Smooth muscle cell (in vitro differentiated cells): ENCODE measurements at regions not wholly inside any gene's neighbourhood (a gene's known extent, or its start where the extent isn't known, plus 50 kb on each side); places are given as distances from the start of the nearest gene placed in this dataset.
"Not testable (repeated sequence)": the region's sequence is repeated elsewhere in the genome, so short reads cannot be mapped to it uniquely, and the experiment has no call there.

Source experiments
- DNase-seq: peaks from one replicate; lab custom pipeline; 2025; ENCODE audit not compliant: unreplicated experiment; lab: John Stamatoyannopoulos, UW
- H2AFZ ChIP-seq: fragments of 200-600 bp; sonication (generic); 2 replicates; pipeline ENCODE4 v1.6.0; 2016; ENCODE audit warnings: antibody characterized with exemption, low read depth, mild to moderate bottlenecking
- H3F3A ChIP-seq: fragments of 200-600 bp; sonication (generic); 2 replicates; pipeline ENCODE4 v1.6.0; 2017; ENCODE audit warnings: antibody characterized with exemption, low read depth
- H3K27ac ChIP-seq: fragments of 200-600 bp; sonication (generic); 2 replicates; pipeline ENCODE4 v1.5.1; 2016; ENCODE audit warnings: low read depth, mild to moderate bottlenecking
- H3K27me3 ChIP-seq: fragments of 200-600 bp; sonication (generic); 2 replicates; pipeline ENCODE4 v1.6.1; 2016; ENCODE audit warnings: low read depth, mild to moderate bottlenecking
- H3K36me3 ChIP-seq: fragments of 200-600 bp; sonication (generic); 2 replicates; pipeline ENCODE4 v1.5.1; 2016; ENCODE audit warnings: low read depth
- H3K4me1 ChIP-seq: fragments of 200-600 bp; sonication (generic); 2 replicates; pipeline ENCODE4 v1.5.1; 2016; ENCODE audit warnings: low read depth
- H3K4me2 ChIP-seq: fragments of 200-600 bp; sonication (generic); 2 replicates; pipeline ENCODE4 v1.6.0; 2016; ENCODE audit warnings: mild to moderate bottlenecking
- H3K4me3 ChIP-seq: fragments of 200-600 bp; sonication (generic); 2 replicates; pipeline ENCODE4 v1.5.1; 2016; ENCODE audit warnings: mild to moderate bottlenecking
- H3K79me2 ChIP-seq: fragments of 200-600 bp; sonication (generic); 2 replicates; pipeline ENCODE4 v1.6.0; 2016; ENCODE audit warnings: low read depth, mild to moderate bottlenecking
- H3K9ac ChIP-seq: fragments of 200-600 bp; sonication (generic); 2 replicates; pipeline ENCODE4 v1.6.0; 2016; ENCODE audit warnings: low read depth
- H3K9me3 ChIP-seq: fragments of 200-600 bp; sonication (generic); replicated peaks from 2 replicates; pipeline ENCODE4 v1.5.1; 2016; ENCODE audit warnings: low read depth
- H4K20me1 ChIP-seq: fragments of 200-600 bp; sonication (generic); 2 replicates; pipeline ENCODE4 v1.6.0; 2016; ENCODE audit warnings: low read depth
- WGBS: methylation state at CpG from one replicate; pipeline ENCODE4 v1.1.7; 2016; ENCODE audit warnings: low lambda C conversion rate; 5-methylcytosine and 5-hydroxymethylcytosine counted together
- TF ChIP-seq, protein P1 (sequence below): fragments of 200-600 bp; sonication (generic); IDR thresholded peaks from 2 replicates; pipeline ENCODE4 v1.5.1; 2017; ENCODE audit warnings: borderline replicate concordance, mild to moderate bottlenecking, antibody characterized with exemption; ENCODE audit not compliant: insufficient read depth, poor library complexity, severe bottlenecking

DNA sequence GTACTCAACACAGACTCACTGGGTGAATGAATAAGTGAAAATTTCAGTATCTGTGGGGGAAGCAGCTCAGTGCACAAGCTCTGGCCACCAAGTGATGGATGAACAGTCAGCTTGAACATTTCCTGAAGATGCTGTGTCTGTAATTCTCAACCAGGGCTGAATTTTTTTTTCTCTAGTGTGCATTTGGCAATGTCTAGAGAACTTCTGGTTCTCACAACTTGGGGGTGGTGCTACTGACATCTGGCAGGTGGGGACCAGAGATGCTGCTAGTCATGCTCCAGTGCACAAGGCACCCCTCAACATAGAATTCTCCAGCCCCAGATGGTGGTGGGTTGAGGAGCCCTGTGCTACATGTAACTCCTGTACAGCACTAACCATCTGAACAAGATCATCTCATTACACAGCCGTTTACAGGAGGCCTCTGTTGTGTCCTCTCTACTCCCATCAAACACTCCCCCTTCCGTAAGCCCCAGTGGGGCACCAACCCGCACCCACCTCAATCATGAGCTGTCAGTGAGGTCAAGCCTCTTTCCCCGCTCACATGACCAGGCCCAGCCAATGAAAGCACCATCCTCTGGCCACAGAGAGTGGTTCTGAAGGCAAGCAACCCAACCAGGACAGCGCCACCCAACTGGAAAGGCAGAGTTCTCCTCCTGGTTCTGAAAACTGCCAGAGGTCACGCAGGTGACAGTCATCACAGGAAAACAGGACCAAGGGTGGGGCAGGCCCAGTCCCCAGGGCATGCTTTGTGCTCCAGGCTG lies 103.9 kb upstream of the PMEPA1 start:
- Histone ChIP-seq H3K27me3 (no peaks in the 10 kb centered on the region), H4K20me1 (no peaks in the 10 kb centered on the region), H3K9me3 (no peaks in the 10 kb centered on the region), H3K4me2 (no peak overlapping the region), H3K36me3 (no peaks in the 10 kb centered on the region), H3K4me1 (peaks cover 9% of the 10 kb centered on the region), H3F3A (peaks cover 6% of the 10 kb centered on the region), H2AFZ (no peak overlapping the region), H3K79me2 (no peaks in the 10 kb centered on the region), H3K27ac (no peak overlapping the region), H3K9ac (no peak overlapping the region), H3K4me3 (no peak overlapping the region)
- WGBS, result over 99% methylated on average over 6 of the region's 6 CpGs
- DNase-seq, result no peak
- TF ChIP-seq, protein P1, sequence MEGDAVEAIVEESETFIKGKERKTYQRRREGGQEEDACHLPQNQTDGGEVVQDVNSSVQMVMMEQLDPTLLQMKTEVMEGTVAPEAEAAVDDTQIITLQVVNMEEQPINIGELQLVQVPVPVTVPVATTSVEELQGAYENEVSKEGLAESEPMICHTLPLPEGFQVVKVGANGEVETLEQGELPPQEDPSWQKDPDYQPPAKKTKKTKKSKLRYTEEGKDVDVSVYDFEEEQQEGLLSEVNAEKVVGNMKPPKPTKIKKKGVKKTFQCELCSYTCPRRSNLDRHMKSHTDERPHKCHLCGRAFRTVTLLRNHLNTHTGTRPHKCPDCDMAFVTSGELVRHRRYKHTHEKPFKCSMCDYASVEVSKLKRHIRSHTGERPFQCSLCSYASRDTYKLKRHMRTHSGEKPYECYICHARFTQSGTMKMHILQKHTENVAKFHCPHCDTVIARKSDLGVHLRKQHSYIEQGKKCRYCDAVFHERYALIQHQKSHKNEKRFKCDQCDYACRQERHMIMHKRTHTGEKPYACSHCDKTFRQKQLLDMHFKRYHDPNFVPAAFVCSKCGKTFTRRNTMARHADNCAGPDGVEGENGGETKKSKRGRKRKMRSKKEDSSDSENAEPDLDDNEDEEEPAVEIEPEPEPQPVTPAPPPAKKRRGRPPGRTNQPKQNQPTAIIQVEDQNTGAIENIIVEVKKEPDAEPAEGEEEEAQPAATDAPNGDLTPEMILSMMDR, result no peak

DNA sequence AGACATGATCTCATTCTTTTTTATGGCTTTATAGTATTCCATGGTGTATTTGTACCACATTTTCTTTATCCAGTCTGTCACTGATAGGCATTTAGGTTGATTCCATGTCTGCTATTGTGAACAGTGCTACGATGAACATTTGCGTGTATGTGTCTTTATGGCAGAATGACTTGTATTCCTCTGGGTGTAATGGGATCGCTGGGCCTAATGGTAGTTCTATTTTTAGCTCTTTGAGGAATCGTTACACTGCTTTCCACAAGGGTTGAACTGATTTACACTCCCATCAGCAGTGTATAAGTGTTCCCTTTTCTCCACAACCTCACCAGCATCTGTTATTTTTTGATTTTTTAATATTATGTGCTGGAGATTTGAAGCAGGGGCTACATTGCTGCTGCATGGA lies 102.8 kb upstream of the PMEPA1 start:
- not testable (repeated sequence) for H3K9me3 ChIP-seq, DNase-seq, H4K20me1 ChIP-seq, H3K4me2 ChIP-seq, H3K4me3 ChIP-seq, H3K27ac ChIP-seq, H3K4me1 ChIP-seq, H3K36me3 ChIP-seq, H3K9ac ChIP-seq, H2AFZ ChIP-seq, H3K79me2 ChIP-seq, H3F3A ChIP-seq, H3K27me3 ChIP-seq
- 78% methylated on average over 4 of the region's 4 CpGs for WGBS

DNA sequence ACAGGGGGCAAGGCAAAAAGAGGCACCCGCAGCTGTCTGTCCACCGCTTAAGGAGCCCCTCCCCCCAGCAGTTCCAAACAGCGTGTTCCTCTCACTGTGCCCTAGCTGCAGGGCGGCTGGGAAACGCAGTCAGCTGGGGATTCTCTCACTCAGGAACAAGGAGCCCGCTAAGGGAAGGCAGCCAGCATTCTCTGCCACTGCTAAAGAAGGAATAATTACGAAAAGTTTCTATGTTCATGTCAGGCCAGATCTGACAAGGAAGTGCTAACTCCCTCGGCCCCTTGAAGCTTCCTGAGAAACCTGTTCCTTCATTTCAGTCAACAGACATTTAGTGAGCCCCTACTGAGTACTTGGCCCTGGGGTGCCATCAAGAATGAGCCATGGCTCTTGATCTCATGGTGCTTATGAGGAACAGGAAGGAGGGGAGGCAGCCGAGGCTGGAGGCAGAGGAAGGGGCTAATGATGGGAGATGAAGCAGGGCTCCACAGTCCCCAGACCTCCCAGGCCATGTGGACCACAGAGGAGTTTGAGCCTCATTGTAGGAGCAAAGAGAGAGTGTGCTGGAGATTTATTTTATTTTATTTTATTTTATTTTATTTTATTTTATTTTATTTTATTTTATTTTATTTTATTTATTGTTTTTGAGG lies 101.7 kb upstream of the PMEPA1 start:
- Histone ChIP-seq H3K4me2 (peak overlapping the region; percentile 34), H4K20me1 (no peaks in the 10 kb centered on the region), H3K4me3 (no peak overlapping the region), H3K9ac (no peak overlapping the region), H3K79me2 (no peaks in the 10 kb centered on the region), H3K9me3 (no peaks in the 10 kb centered on the region), H3K27ac (peak overlapping the region; percentile 58), H3K36me3 (no peaks in the 10 kb centered on the region), H2AFZ (peak overlapping the region; percentile 46), H3F3A (no peaks in the 10 kb centered on the region), H3K4me1 (peaks cover 9% of the 10 kb centered on the region), H3K27me3 (no peaks in the 10 kb centered on the region)
- WGBS, result 29% methylated on average over 9 of the region's 9 CpGs
- DNase-seq, result no peak
- TF ChIP-seq, protein P1, result no peak

DNA sequence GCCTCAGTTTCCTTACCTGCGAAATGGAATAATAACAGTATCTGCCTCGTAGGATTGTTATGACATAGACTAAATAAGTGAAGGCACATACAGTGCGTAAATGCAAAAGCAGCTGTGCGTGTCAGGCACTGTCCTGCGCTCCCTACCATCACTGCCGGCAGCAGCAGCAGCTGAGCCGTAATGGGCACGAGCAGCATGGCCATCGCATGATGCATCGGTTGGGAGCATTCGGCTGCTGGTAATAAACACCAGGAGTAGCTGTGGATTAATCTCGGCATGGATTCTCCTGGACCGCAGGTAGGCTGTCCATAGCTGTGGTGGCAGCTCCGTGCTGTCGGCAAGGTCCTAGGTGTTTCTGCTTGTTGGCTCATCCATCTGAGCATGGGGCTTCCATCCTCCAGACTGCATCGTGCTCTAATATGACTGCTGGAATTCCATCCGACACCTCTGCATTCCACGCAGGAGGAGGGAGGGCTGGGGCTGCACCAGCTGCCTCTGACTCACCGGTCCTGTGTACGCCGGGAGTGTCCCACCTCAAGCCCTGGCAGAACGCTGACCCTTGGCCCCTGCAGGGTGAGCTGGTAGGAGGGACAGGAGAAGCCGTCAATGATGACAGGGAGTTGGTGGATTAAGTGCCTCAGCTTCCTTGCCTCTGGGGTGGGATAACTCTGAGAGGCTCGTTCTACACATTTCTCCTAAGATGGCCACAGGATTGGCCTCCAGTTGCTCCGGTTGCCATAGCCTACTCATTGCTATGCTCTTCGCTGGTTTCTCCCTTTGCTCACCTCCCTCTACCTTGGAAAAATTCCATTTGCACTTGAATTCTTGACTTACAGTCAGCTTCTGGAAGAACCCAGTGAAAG lies 100.9 kb upstream of the PMEPA1 start:
- Histone ChIP-seq H3K4me1 (peaks cover 9% of the 10 kb centered on the region), H3F3A (no peaks in the 10 kb centered on the region), H3K36me3 (no peaks in the 10 kb centered on the region), H3K4me2 (peak overlapping the region; percentile 34), H4K20me1 (no peaks in the 10 kb centered on the region), H3K27ac (peak overlapping the region; percentile 58), H3K9ac (no peak overlapping the region), H3K4me3 (no peak overlapping the region), H3K79me2 (no peaks in the 10 kb centered on the region), H3K27me3 (no peaks in the 10 kb centered on the region), H3K9me3 (no peaks in the 10 kb centered on the region), H2AFZ (no peak overlapping the region)
- 65% methylated on average over 26 of the region's 26 CpGs for WGBS
- DNase-seq, result no peak
- TF ChIP-seq, protein P1, result no peak
